Sigmoid colon (tissue), 6 donors: ENCODE measurements at regions not wholly inside any gene's neighbourhood (a gene's known extent, or its start where the extent isn't known, plus 50 kb on each side); places are given as distances from the start of the nearest gene placed in this dataset.

Source experiments
- DNase-seq: peaks from one replicate; pipeline ENCODE4 v3.0.0-alpha.2; 2019
- H3K27ac ChIP-seq, 4 donors: fragments of 200-600 bp; sonication (generic); one replicate each; pipeline ENCODE4 v1.5.1; 2016 to 2019; ENCODE audit warnings: mild to moderate bottlenecking in 1 of 4
- H3K27me3 ChIP-seq, 3 donors: fragments of 200-600 bp; sonication (generic); one replicate each; pipeline ENCODE4 v1.5.1; 2019; ENCODE audit warnings: mild to moderate bottlenecking in 1 of 3
- H3K36me3 ChIP-seq, 4 donors: fragments of 200-600 bp; sonication (generic); one replicate each; pipeline ENCODE4 v1.5.1; 2016 to 2019
- H3K4me1 ChIP-seq, 4 donors: fragments of 200-600 bp; sonication (generic); one replicate each; pipeline ENCODE4 v1.5.1; 2017 to 2019
- H3K4me3 ChIP-seq, 4 donors: fragments of 200-600 bp; sonication (generic); one replicate each; pipeline ENCODE4 v1.5.1; 2017 to 2019; ENCODE audit warnings: mild to moderate bottlenecking in 2 of 4, moderate library complexity in 1 of 4
- H3K9me3 ChIP-seq, 4 donors: fragments of 200-600 bp in 3 of 4; sonication (generic) in 3 of 4; one replicate each; pipeline versions ENCODE4 v1.5.1 to v1.6.1; 2013 to 2019
- CTCF ChIP-seq, 4 experiments: fragments of 450-650 bp in 3 of 4; fragments of 200-600 bp in 1 of 4; IDR thresholded peaks; one replicate each; pipeline ENCODE4 v1.5.1; 2016 to 2019; ENCODE audit warnings: antibody characterized with exemption in 4 of 4, mild to moderate bottlenecking in 3 of 4, moderate library complexity in 2 of 4
- EP300 ChIP-seq, 4 donors: sonication (generic); formaldehyde crosslinking; IDR thresholded peaks; one replicate each; pipeline ENCODE4 v1.6.1; 2017; ENCODE audit warnings: antibody characterized with exemption in 4 of 4
- POLR2A ChIP-seq, 2 donors: fragments of 450-650 bp; IDR thresholded peaks; one replicate each; pipeline ENCODE4 v1.6.1; 2016; ENCODE audit warnings: antibody characterized with exemption in 2 of 2, mild to moderate bottlenecking in 2 of 2, moderate library complexity in 2 of 2
- POLR2AphosphoS5 ChIP-seq, 4 donors: sonication (generic); formaldehyde crosslinking; IDR thresholded peaks; one replicate each; pipeline ENCODE4 v1.6.1; 2017; ENCODE audit warnings: antibody characterized with exemption in 4 of 4
- WGBS, 2 donors: extraction: QIAGEN DNeasy Blood & Tissue Kit; methylation state at CpG; one replicate each; pipeline ENCODE4 v1.1.7; 2013; 5-methylcytosine and 5-hydroxymethylcytosine counted together
- intact Hi-C: fragments of 100-400 bp; cut with DNase I; formaldehyde crosslinking; loops from one replicate; pipeline ENCODE4 v1.15.1; 2023
- donor health status: healthy with polysubstance abuse.
- donor health status: healthy.

GRCh38 chr13:109959903-109960302 lies 173.5 kb upstream of the IRS2 start:
- H3K4me1 ChIP-seq = peaks cover 0 to 9% (median 3%) of the 10 kb centered on the region in 4 donors
- peaks cover 0 to 5% (median 0%) of the 10 kb centered on the region in 4 donors for H3K9me3 ChIP-seq
- 81 to 86% methylated on average over 1 of the region's 1 CpG for WGBS, 2 donors
- no peaks in the 10 kb centered on the region for H3K36me3 ChIP-seq
- no peak overlapping the region for H3K4me3 ChIP-seq
- DNase-seq = no peak
- TF ChIP-seq POLR2AphosphoS5 (IDR thresholded peaks at IDR 0.05) = no peak
- no peak for TF ChIP-seq POLR2A (IDR thresholded peaks at IDR 0.05)
- intact Hi-C loops = no loop called here
- peaks cover 0 to 5% (median 0%) of the 10 kb centered on the region in 3 donors for H3K27me3 ChIP-seq
- no peak overlapping the region for H3K27ac ChIP-seq

GRCh38 chr13:109957875-109958274 lies 171.5 kb upstream of the IRS2 start:
- no peak for TF ChIP-seq EP300 (IDR thresholded peaks at IDR 0.05)
- Histone ChIP-seq H3K27ac (no peak overlapping the region), H3K36me3 (no peaks in the 10 kb centered on the region), H3K9me3 (peaks cover 0 to 5% (median 0%) of the 10 kb centered on the region in 4 donors), H3K4me3 (no peak overlapping the region), H3K4me1 (peaks cover 0 to 9% (median 3%) of the 10 kb centered on the region in 4 donors), H3K27me3 (peaks cover 0 to 5% (median 0%) of the 10 kb centered on the region in 3 donors)
- WGBS, 2 donors = 74 to 87% methylated on average over 5 of the region's 5 CpGs
- no peak for DNase-seq
- intact Hi-C loops = no loop called here

DNA sequence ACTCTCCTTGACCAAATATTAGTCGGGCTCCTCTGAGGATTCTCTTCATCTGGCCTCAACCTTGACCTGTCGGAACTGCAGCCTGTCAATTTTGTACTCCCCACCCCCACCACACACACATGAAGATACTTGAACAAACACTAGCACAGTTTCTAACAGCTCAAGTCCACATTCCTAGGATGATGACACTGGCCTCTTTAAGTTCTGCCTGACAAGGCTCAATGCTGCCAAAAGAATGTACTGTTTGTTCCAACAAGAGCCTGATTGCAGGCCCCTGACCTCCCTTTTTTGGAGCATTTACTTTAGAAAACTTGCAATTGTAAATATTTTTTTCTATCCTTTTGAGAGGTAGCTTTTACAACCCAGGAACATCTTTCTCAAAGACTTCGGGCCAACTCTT lies 169.2 kb upstream of the IRS2 start:
- intact Hi-C loops = no loop called here
- DNase-seq = no peak
- H3K27ac ChIP-seq = no peak overlapping the region
- 55 to 64% methylated on average over 3 of the region's 3 CpGs for WGBS, 2 donors
- H3K9me3 ChIP-seq = peaks cover 0 to 5% (median 0%) of the 10 kb centered on the region in 4 donors
- H3K4me3 ChIP-seq = no peak overlapping the region
- H3K27me3 ChIP-seq = no peaks in the 10 kb centered on the region
- peaks cover 0 to 9% (median 3%) of the 10 kb centered on the region in 4 donors for H3K4me1 ChIP-seq
- H3K36me3 ChIP-seq = no peaks in the 10 kb centered on the region
- TF ChIP-seq CTCF (IDR thresholded peaks at IDR 0.05) (no peak), POLR2A (IDR thresholded peaks at IDR 0.05) (no peak), POLR2AphosphoS5 (IDR thresholded peaks at IDR 0.05) (no peak)

- 85 to 86% methylated on average over 6 of the region's 6 CpGs for WGBS, 2 donors
- TF ChIP-seq POLR2AphosphoS5 (IDR thresholded peaks at IDR 0.05) = no peak
- no peak for TF ChIP-seq CTCF (IDR thresholded peaks at IDR 0.05)
- no peak for TF ChIP-seq POLR2A (IDR thresholded peaks at IDR 0.05)
- no peak for TF ChIP-seq EP300 (IDR thresholded peaks at IDR 0.05)
- DNase-seq = no peak
Observed at GRCh38 chr13:109954441-109954840, 168.1 kb upstream of the IRS2 start.

DNA sequence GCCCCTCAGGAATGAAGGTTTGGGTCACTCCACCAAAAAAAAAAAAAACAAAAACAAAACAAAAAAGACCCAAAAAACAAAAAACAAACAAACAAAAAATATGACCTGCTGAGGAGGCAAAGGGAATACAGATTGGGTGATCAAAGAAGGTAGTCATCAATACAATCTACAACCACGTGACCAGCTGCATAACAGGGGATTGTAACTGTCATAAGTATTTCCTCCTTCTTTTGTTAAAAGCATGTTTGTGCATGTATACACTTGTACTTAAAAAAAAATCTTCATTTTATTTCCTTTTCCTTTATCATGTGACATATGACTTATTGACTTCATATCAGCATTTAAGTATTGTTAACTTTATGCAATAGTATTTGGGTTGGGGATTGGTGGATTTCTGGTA lies 165.1 kb upstream of the IRS2 start:
- H3K4me3 ChIP-seq = no peak overlapping the region
- WGBS, 2 donors = 44 to 77% methylated on average over 1 of the region's 1 CpG
- TF ChIP-seq POLR2A (IDR thresholded peaks at IDR 0.05) (no peak), POLR2AphosphoS5 (IDR thresholded peaks at IDR 0.05) (no peak), EP300 (IDR thresholded peaks at IDR 0.05) (no peak), CTCF (IDR thresholded peaks at IDR 0.05) (no peak)
- no peak overlapping the region for H3K27ac ChIP-seq
- no peaks in the 10 kb centered on the region for H3K36me3 ChIP-seq
- peaks cover 0 to 9% (median 3%) of the 10 kb centered on the region in 4 donors for H3K4me1 ChIP-seq
- H3K9me3 ChIP-seq = no peaks in the 10 kb centered on the region
- H3K27me3 ChIP-seq = no peaks in the 10 kb centered on the region
- intact Hi-C loops = no loop called here
- no peak for DNase-seq

More at GRCh38 chr13:109954441-109954840, 168.1 kb upstream of the IRS2 start:
- H3K36me3 ChIP-seq = no peaks in the 10 kb centered on the region
- H3K4me1 ChIP-seq = peaks cover 0 to 9% (median 3%) of the 10 kb centered on the region in 4 donors
- peaks cover 0 to 5% (median 0%) of the 10 kb centered on the region in 4 donors for H3K9me3 ChIP-seq
- no peak overlapping the region for H3K4me3 ChIP-seq
- H3K27ac ChIP-seq = no peak overlapping the region
- no peaks in the 10 kb centered on the region for H3K27me3 ChIP-seq
- intact Hi-C loops = no loop called here

DNA sequence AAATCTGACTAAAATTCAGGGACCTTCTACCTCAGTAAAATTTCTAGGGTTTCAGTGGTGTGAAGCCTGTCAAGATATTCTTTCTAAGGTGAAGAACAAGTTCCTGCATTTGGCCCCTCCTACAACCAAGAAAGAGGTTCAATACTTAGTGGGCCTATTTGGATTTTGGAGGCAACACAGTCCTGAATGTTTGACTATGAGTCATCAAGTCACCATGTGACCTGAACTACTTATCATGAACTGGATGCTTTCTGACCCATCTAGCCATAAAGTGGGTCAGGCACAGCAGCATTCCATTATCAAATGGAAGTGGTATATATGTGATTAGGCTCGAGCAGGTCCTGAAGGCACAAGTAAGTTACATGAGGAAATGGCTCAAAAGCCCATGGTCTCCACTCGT lies 163.0 kb upstream of the IRS2 start:
- no peak overlapping the region for H3K4me3 ChIP-seq
- no peak for TF ChIP-seq CTCF (IDR thresholded peaks at IDR 0.05)
- TF ChIP-seq EP300 (IDR thresholded peaks at IDR 0.05) = no peak
- no peak for TF ChIP-seq POLR2AphosphoS5 (IDR thresholded peaks at IDR 0.05)
- no peak for TF ChIP-seq POLR2A (IDR thresholded peaks at IDR 0.05)
- no peaks in the 10 kb centered on the region for H3K27me3 ChIP-seq
- H3K9me3 ChIP-seq = no peaks in the 10 kb centered on the region
- H3K36me3 ChIP-seq = no peaks in the 10 kb centered on the region
- H3K27ac ChIP-seq = no peak overlapping the region
- intact Hi-C loops = no loop called here
- H3K4me1 ChIP-seq = no peaks in the 10 kb centered on the region
- DNase-seq = no peak
- WGBS, 2 donors = 61 to 81% methylated on average over 2 of the region's 2 CpGs
